ENCODE measurements at regions not wholly inside any gene's neighbourhood (a gene's known extent, or its start where the extent isn't known, plus 50 kb on each side); places are given as distances from the start of the nearest gene placed in this dataset.

DNA sequence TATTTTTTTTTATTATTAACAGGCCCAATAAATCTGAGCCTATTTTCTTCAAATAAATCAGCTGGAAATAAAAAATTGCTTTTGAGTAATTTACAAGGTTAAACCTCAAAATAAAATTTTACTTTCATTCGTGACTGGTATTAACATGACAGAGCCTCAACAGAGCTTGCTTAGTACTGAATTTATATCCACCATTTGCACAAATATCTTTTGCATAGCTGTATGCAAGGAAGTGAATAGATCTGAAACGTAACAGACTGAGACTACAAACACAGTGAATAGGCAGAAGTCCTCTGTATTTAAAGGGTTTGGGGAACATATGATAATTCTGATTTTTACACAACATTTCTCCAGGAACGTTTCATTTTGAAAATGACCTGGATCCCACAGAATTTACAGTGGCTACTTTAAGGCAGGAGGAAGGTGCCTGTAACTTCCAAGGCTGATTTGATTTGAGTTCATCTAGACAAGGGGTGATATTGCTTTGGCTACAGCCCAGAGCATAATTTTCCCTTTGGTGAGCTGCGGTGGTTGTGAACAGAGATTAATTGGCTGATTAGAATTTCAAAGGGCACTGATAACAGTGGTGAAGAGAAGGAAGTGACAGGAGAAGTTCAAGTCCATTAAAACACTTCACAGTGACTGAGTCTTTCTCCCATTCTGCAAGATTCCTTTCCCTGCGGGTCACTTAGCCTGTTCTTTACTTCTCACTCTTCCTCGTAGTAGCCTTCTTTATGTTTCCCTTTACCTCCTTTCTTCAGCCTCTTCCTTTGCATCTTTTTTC lies 121.2 kb upstream of the SASH1 start:
- H2AFZ ChIP-seq (ENCODE audit: low read depth, low read length) = no peak overlapping the region
- H3K9me3 ChIP-seq (ENCODE audit: low read length) = no peaks in the 10 kb centered on the region
- no peaks in the 10 kb centered on the region for H3K36me3 ChIP-seq (ENCODE audit: insufficient read depth, low read length)
- no peak overlapping the region for H3K4me3 ChIP-seq (ENCODE audit: low read length)
- peaks cover 10% of the 10 kb centered on the region for H3K4me1 ChIP-seq (ENCODE audit: insufficient read depth, low read length)
- no peaks in the 10 kb centered on the region for H3K27me3 ChIP-seq (ENCODE audit: insufficient read depth, low read length)

- Histone ChIP-seq H3K4me1 (ENCODE audit: insufficient read depth, low read length) (peaks cover 10% of the 10 kb centered on the region), H2AFZ (ENCODE audit: low read depth, low read length) (no peak overlapping the region), H3K9me3 (ENCODE audit: low read length) (no peaks in the 10 kb centered on the region), H3K27me3 (ENCODE audit: insufficient read depth, low read length) (no peaks in the 10 kb centered on the region), H3K4me3 (ENCODE audit: low read length) (no peak overlapping the region), H3K36me3 (ENCODE audit: insufficient read depth, low read length) (no peaks in the 10 kb centered on the region)
Observed at GRCh38 chr6:148222376-148222775, 120.3 kb upstream of the SASH1 start.

DNA sequence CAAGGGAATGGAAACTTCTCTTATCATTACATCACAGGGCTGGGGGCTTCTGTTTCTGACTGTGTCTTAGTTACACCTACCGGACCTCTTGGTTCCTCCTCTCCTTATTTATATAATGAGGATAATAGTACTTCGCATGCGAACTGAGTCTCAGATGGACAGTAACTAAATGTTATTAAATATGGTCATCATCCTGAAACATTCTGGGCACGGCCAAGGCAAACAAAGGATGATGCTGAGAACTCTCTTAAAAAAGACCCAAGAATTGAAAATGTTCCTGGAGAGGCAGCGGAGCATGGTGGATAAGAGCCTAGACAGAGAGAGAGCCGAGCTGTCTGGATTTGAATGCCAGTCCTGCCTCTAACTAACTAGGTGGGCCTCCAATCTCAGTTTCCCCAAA lies 119.8 kb upstream of the SASH1 start:
- no peak overlapping the region for H3K4me3 ChIP-seq (ENCODE audit: low read length)
- H3K27me3 ChIP-seq (ENCODE audit: insufficient read depth, low read length) = no peaks in the 10 kb centered on the region
- H2AFZ ChIP-seq (ENCODE audit: low read depth, low read length) = no peak overlapping the region
- no peaks in the 10 kb centered on the region for H3K36me3 ChIP-seq (ENCODE audit: insufficient read depth, low read length)
- no peaks in the 10 kb centered on the region for H3K9me3 ChIP-seq (ENCODE audit: low read length)
- H3K4me1 ChIP-seq (ENCODE audit: insufficient read depth, low read length) = peaks cover 10% of the 10 kb centered on the region

DNA sequence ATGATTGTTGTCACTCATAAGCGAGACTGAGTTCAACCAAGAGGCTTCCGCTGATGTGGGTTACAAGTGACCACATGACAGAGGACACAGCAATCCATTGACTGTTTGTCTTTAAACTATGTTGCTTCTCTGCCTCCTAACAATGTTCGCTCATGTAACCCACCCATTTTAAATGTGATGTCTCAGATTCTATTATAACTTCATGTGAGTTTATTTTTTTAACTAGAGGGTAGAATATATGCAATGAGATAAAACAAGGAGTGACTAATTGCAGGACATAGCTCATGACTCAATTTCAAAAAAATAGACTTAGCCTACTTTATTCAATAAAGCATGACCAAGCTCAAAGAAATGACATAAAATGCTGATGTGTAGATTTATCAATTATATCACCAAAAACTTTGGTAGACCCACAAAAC lies 119.2 kb upstream of the SASH1 start:
- Histone ChIP-seq H3K9me3 (ENCODE audit: low read length) (no peaks in the 10 kb centered on the region), H3K4me1 (ENCODE audit: insufficient read depth, low read length) (peaks cover 9% of the 10 kb centered on the region), H3K36me3 (ENCODE audit: insufficient read depth, low read length) (no peaks in the 10 kb centered on the region), H3K27me3 (ENCODE audit: insufficient read depth, low read length) (no peaks in the 10 kb centered on the region), H2AFZ (ENCODE audit: low read depth, low read length) (no peak overlapping the region), H3K4me3 (ENCODE audit: low read length) (no peak overlapping the region)

DNA sequence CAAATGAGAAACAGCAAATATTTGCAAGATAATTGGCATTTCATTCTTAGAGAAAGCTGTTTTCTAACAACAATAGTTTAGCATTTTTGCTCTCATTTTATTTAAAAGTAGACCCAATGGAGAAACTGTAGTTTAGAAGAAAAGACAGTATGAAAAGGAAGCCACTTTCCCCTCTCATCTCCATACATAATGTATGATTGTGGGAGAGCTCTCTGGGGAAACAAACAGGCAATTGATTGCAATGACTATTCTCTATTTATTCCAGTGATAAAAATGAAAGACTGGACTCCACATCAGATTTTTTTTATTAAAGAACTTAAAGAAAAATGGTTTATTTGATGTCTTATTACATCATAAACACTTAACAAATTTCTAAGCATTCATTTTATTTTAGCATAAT lies 116.8 kb upstream of the SASH1 start:
- Histone ChIP-seq H3K36me3 (ENCODE audit: insufficient read depth, low read length) (no peaks in the 10 kb centered on the region), H3K4me1 (ENCODE audit: insufficient read depth, low read length) (peaks cover 7% of the 10 kb centered on the region), H3K9me3 (ENCODE audit: low read length) (no peaks in the 10 kb centered on the region), H3K4me3 (ENCODE audit: low read length) (no peak overlapping the region), H2AFZ (ENCODE audit: low read depth, low read length) (no peak overlapping the region), H3K27me3 (ENCODE audit: insufficient read depth, low read length) (no peaks in the 10 kb centered on the region)

DNA sequence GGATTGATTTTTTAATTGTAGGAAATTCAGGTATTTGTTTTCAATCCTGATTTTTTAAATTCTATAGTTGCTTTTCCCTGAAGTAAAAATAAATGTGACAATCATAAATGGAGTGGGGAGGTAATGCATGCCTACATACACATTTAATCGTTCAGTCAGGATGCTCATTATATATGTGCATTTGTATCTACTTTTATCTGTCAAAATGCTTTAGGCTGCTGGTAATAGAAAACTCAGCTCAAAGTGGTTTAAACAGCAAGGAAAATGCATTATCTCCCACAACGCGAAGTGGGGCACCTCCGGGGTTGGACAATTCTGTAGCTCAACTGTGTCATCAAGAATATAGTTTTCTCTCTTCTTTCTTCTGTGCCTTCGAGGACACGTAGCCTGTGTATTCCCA lies 116.4 kb upstream of the SASH1 start:
- Histone ChIP-seq H3K4me3 (ENCODE audit: low read length) (no peak overlapping the region), H3K27me3 (ENCODE audit: insufficient read depth, low read length) (no peaks in the 10 kb centered on the region)

DNA sequence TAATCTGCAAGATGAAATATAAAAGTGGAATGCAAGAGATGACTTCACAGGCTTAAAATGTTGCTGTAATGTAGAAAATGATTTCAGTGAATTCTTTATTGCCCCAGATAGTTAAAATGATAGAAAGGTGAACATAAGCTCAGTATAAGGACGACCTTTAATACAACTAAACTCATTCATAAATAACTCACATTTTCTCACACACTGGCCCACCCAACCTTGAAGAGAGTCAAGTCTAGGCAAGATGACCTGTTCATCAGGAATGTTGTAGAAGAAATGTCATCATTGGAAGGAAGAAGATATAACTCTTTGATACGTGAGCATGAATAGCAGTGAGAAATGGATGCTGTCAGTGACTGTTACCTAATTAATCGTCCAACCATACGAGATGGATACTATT lies 111.1 kb upstream of the SASH1 start:
- H3K4me3 ChIP-seq (ENCODE audit: low read length) = no peak overlapping the region
- no peaks in the 10 kb centered on the region for H3K9me3 ChIP-seq (ENCODE audit: low read length)
- H3K4me1 ChIP-seq (ENCODE audit: insufficient read depth, low read length) = no peaks in the 10 kb centered on the region
- H3K36me3 ChIP-seq (ENCODE audit: insufficient read depth, low read length) = no peaks in the 10 kb centered on the region
- H2AFZ ChIP-seq (ENCODE audit: low read depth, low read length) = no peak overlapping the region
- H3K27me3 ChIP-seq (ENCODE audit: insufficient read depth, low read length) = no peaks in the 10 kb centered on the region

More for the DNA sequence above, 116.4 kb upstream of the SASH1 start:
- no peaks in the 10 kb centered on the region for H3K9me3 ChIP-seq (ENCODE audit: low read length)
- peaks cover 6% of the 10 kb centered on the region for H3K4me1 ChIP-seq (ENCODE audit: insufficient read depth, low read length)
- no peak overlapping the region for H2AFZ ChIP-seq (ENCODE audit: low read depth, low read length)
- H3K36me3 ChIP-seq (ENCODE audit: insufficient read depth, low read length) = no peaks in the 10 kb centered on the region

GRCh38 chr6:148235446-148235845 lies 107.2 kb upstream of the SASH1 start:
- Histone ChIP-seq H3K36me3 (ENCODE audit: insufficient read depth, low read length) (no peaks in the 10 kb centered on the region), H3K4me3 (ENCODE audit: low read length) (no peak overlapping the region), H3K9me3 (ENCODE audit: low read length) (no peaks in the 10 kb centered on the region), H3K4me1 (ENCODE audit: insufficient read depth, low read length) (no peaks in the 10 kb centered on the region), H2AFZ (ENCODE audit: low read depth, low read length) (no peak overlapping the region), H3K27me3 (ENCODE audit: insufficient read depth, low read length) (no peaks in the 10 kb centered on the region)

- H3K9me3 ChIP-seq (ENCODE audit: low read length) = no peaks in the 10 kb centered on the region
- no peak overlapping the region for H2AFZ ChIP-seq (ENCODE audit: low read depth, low read length)
- no peaks in the 10 kb centered on the region for H3K36me3 ChIP-seq (ENCODE audit: insufficient read depth, low read length)
- no peaks in the 10 kb centered on the region for H3K27me3 ChIP-seq (ENCODE audit: insufficient read depth, low read length)
- H3K4me1 ChIP-seq (ENCODE audit: insufficient read depth, low read length) = no peaks in the 10 kb centered on the region
- H3K4me3 ChIP-seq (ENCODE audit: low read length) = no peak overlapping the region
Observed at GRCh38 chr6:148238713-148239112, 103.9 kb upstream of the SASH1 start.

GRCh38 chr6:148239215-148239614 lies 103.4 kb upstream of the SASH1 start:
- H3K27me3 ChIP-seq (ENCODE audit: insufficient read depth, low read length) = no peaks in the 10 kb centered on the region
- no peak overlapping the region for H2AFZ ChIP-seq (ENCODE audit: low read depth, low read length)
- H3K4me3 ChIP-seq (ENCODE audit: low read length) = no peak overlapping the region
- no peaks in the 10 kb centered on the region for H3K9me3 ChIP-seq (ENCODE audit: low read length)
- no peaks in the 10 kb centered on the region for H3K4me1 ChIP-seq (ENCODE audit: insufficient read depth, low read length)
- H3K36me3 ChIP-seq (ENCODE audit: insufficient read depth, low read length) = no peaks in the 10 kb centered on the region

- peaks cover 6% of the 10 kb centered on the region for H3K4me1 ChIP-seq (ENCODE audit: insufficient read depth, low read length)
- H3K9me3 ChIP-seq (ENCODE audit: low read length) = no peaks in the 10 kb centered on the region
- H3K4me3 ChIP-seq (ENCODE audit: low read length) = no peak overlapping the region
- H3K36me3 ChIP-seq (ENCODE audit: insufficient read depth, low read length) = no peaks in the 10 kb centered on the region
- H2AFZ ChIP-seq (ENCODE audit: low read depth, low read length) = no peak overlapping the region
- no peaks in the 10 kb centered on the region for H3K27me3 ChIP-seq (ENCODE audit: insufficient read depth, low read length)
Observed at GRCh38 chr6:148239801-148240460, 102.7 kb upstream of the SASH1 start.

GRCh38 chr6:148240461-148240840 lies 102.2 kb upstream of the SASH1 start:
- Histone ChIP-seq H3K27me3 (ENCODE audit: insufficient read depth, low read length) (no peaks in the 10 kb centered on the region), H3K4me3 (ENCODE audit: low read length) (no peak overlapping the region), H3K9me3 (ENCODE audit: low read length) (no peaks in the 10 kb centered on the region), H2AFZ (ENCODE audit: low read depth, low read length) (no peak overlapping the region), H3K36me3 (ENCODE audit: insufficient read depth, low read length) (no peaks in the 10 kb centered on the region), H3K4me1 (ENCODE audit: insufficient read depth, low read length) (peaks cover 7% of the 10 kb centered on the region)

GRCh38 chr6:148240861-148241477 lies 101.7 kb upstream of the SASH1 start:
- no peaks in the 10 kb centered on the region for H3K27me3 ChIP-seq (ENCODE audit: insufficient read depth, low read length)
- no peaks in the 10 kb centered on the region for H3K36me3 ChIP-seq (ENCODE audit: insufficient read depth, low read length)
- no peak overlapping the region for H2AFZ ChIP-seq (ENCODE audit: low read depth, low read length)
- H3K9me3 ChIP-seq (ENCODE audit: low read length) = no peaks in the 10 kb centered on the region
- H3K4me1 ChIP-seq (ENCODE audit: insufficient read depth, low read length) = peaks cover 7% of the 10 kb centered on the region
- H3K4me3 ChIP-seq (ENCODE audit: low read length) = no peak overlapping the region
